ENCODE measurements at regions not wholly inside any gene's neighbourhood (a gene's known extent, or its start where the extent isn't known, plus 50 kb on each side); places are given as distances from the start of the nearest gene placed in this dataset.

- no peaks in the 10 kb centered on the region for H3K27me3 ChIP-seq (ENCODE audit: insufficient read depth, low read depth)
- no peak overlapping the region for H3K27ac ChIP-seq
- ChIA-PET CTCF (no interaction called here), POLR2A (ENCODE audit: unreplicated experiment) (interaction anchor here (0.7 kb wide), 1 partner anchor 1455 kb away, joined by 3 read pairs; no protein-coding TSS in a partner anchor)
- no peak overlapping the region for H3K4me2 ChIP-seq
- no peak overlapping the region for H3K4me3 ChIP-seq
- no peaks in the 10 kb centered on the region for H3K9me2 ChIP-seq (ENCODE audit: insufficient read depth)
- no peaks in the 10 kb centered on the region for H3F3A ChIP-seq (ENCODE audit: insufficient read depth, low read depth)
- no peaks in the 10 kb centered on the region for H3K79me2 ChIP-seq (ENCODE audit: low read depth)
- no peak for TF ChIP-seq CTCF (conservative IDR thresholded peaks at IDR 0.05)
- no peak for TF ChIP-seq EZH2 (IDR thresholded peaks at IDR 0.05; ENCODE audit: low read depth)
- H2AFZ ChIP-seq, result no peak overlapping the region
- no peak for DNase-seq
- intact Hi-C loops (cut with micrococcal nuclease; ENCODE audit: unreplicated experiment), result no loop called here
- H3K4me1 ChIP-seq (replicated peaks; ENCODE audit: insufficient read depth), result no peaks in the 10 kb centered on the region
- no peaks in the 10 kb centered on the region for H3K36me3 ChIP-seq (ENCODE audit: low read depth)
- H3K9me3 ChIP-seq (ENCODE audit: insufficient read depth, low read depth), result no peaks in the 10 kb centered on the region
- no peaks in the 10 kb centered on the region for H4K20me1 ChIP-seq (ENCODE audit: insufficient read depth)
- BruUV-seq (replicated peaks), result no TSS peak
Observed at GRCh38 chr13:58804832-58805231, 1173.3 kb downstream of the PCDH17 start.

- H3F3A ChIP-seq (ENCODE audit: insufficient read depth, low read depth), result no peaks in the 10 kb centered on the region
- no peak overlapping the region for H3K4me3 ChIP-seq
- H2AFZ ChIP-seq, result no peak overlapping the region
- DNase-seq, result no peak
- intact Hi-C loops (cut with micrococcal nuclease; ENCODE audit: unreplicated experiment), result no loop called here
- no peak overlapping the region for H3K4me2 ChIP-seq
- no peaks in the 10 kb centered on the region for H3K79me2 ChIP-seq (ENCODE audit: low read depth)
- no peaks in the 10 kb centered on the region for H3K9me2 ChIP-seq (ENCODE audit: insufficient read depth)
- ChIA-PET POLR2A (ENCODE audit: unreplicated experiment) (no interaction called here), CTCF (no interaction called here)
- TF ChIP-seq CTCF (conservative IDR thresholded peaks at IDR 0.05) (no peak), EZH2 (IDR thresholded peaks at IDR 0.05; ENCODE audit: low read depth) (no peak)
- no peaks in the 10 kb centered on the region for H3K27me3 ChIP-seq (ENCODE audit: insufficient read depth, low read depth)
- H4K20me1 ChIP-seq (ENCODE audit: insufficient read depth), result no peaks in the 10 kb centered on the region
- H3K9me3 ChIP-seq (ENCODE audit: insufficient read depth, low read depth), result no peaks in the 10 kb centered on the region
- H3K4me1 ChIP-seq (replicated peaks; ENCODE audit: insufficient read depth), result no peaks in the 10 kb centered on the region
- H3K36me3 ChIP-seq (ENCODE audit: low read depth), result no peaks in the 10 kb centered on the region
- no TSS peak for BruUV-seq (replicated peaks)
- H3K27ac ChIP-seq, result no peak overlapping the region
Observed at GRCh38 chr13:58806401-58806800, 1174.9 kb downstream of the PCDH17 start.

- no peak for DNase-seq
- no peak overlapping the region for H2AFZ ChIP-seq
- H3F3A ChIP-seq (ENCODE audit: insufficient read depth, low read depth), result no peaks in the 10 kb centered on the region
- no peaks in the 10 kb centered on the region for H4K20me1 ChIP-seq (ENCODE audit: insufficient read depth)
- no peak overlapping the region for H3K27ac ChIP-seq
- H3K79me2 ChIP-seq (ENCODE audit: low read depth), result no peaks in the 10 kb centered on the region
- ChIA-PET POLR2A (ENCODE audit: unreplicated experiment) (no interaction called here), CTCF (no interaction called here)
- no peak overlapping the region for H3K4me3 ChIP-seq
- no peaks in the 10 kb centered on the region for H3K27me3 ChIP-seq (ENCODE audit: insufficient read depth, low read depth)
- no TSS peak for BruUV-seq (replicated peaks)
- intact Hi-C loops (cut with micrococcal nuclease; ENCODE audit: unreplicated experiment), result no loop called here
- H3K4me1 ChIP-seq (replicated peaks; ENCODE audit: insufficient read depth), result no peaks in the 10 kb centered on the region
- no peaks in the 10 kb centered on the region; the same call in 1 of the 2 replicates for H3K9me3 ChIP-seq (ENCODE audit: insufficient read depth, low read depth)
- no peaks in the 10 kb centered on the region; the same call in 1 of the 2 replicates for H3K9me2 ChIP-seq (ENCODE audit: insufficient read depth)
- no peak for TF ChIP-seq CTCF (conservative IDR thresholded peaks at IDR 0.05)
- TF ChIP-seq EZH2 (IDR thresholded peaks at IDR 0.05; ENCODE audit: low read depth), result no peak
- H3K36me3 ChIP-seq (ENCODE audit: low read depth), result no peaks in the 10 kb centered on the region
- H3K4me2 ChIP-seq, result no peak overlapping the region
Observed at GRCh38 chr13:58823701-58824100, 1192.2 kb downstream of the PCDH17 start.
